ENCODE measurements at regions not wholly inside any gene's neighbourhood (a gene's known extent, or its start where the extent isn't known, plus 50 kb on each side); places are given as distances from the start of the nearest gene placed in this dataset.

- TF ChIP-seq CTCF (IDR thresholded peaks at IDR 0.05; ENCODE audit: borderline replicate concordance, extremely low read depth, low read length, poor library complexity, severe bottlenecking): no peak
- TF ChIP-seq EZH2 (IDR thresholded peaks at IDR 0.05; ENCODE audit: borderline replicate concordance, low read depth, low read length, severe bottlenecking): no peak
These were observed 83.3 kb upstream of the KIT start for GRCh38 chr4:54574500-54574899.
